Choroid plexus epithelial cell (primary cell): ENCODE measurements at regions not wholly inside any gene's neighbourhood (a gene's known extent, or its start where the extent isn't known, plus 50 kb on each side); places are given as distances from the start of the nearest gene placed in this dataset.
"Not testable (repeated sequence)": the region's sequence is repeated elsewhere in the genome, so short reads cannot be mapped to it uniquely, and the experiment has no call there.

Experiments used
- DNase-seq: peaks from one replicate; pipeline ENCODE4 v3.0.0-alpha.2; 2010; ENCODE audit warnings: low read depth
- H3K4me3 ChIP-seq: 2 replicates; pipeline ENCODE4 v1.5.1; 2011; ENCODE audit warnings: low read depth, mild to moderate bottlenecking, control low read depth, low read length, moderate library complexity
- TF ChIP-seq, protein P1 (sequence below): conservative IDR thresholded peaks from 2 replicates; pipeline ENCODE4 v1.5.1; 2011; ENCODE audit warnings: low read depth, mild to moderate bottlenecking, control low read depth, inconsistent platforms, low read length, moderate library complexity

DNA sequence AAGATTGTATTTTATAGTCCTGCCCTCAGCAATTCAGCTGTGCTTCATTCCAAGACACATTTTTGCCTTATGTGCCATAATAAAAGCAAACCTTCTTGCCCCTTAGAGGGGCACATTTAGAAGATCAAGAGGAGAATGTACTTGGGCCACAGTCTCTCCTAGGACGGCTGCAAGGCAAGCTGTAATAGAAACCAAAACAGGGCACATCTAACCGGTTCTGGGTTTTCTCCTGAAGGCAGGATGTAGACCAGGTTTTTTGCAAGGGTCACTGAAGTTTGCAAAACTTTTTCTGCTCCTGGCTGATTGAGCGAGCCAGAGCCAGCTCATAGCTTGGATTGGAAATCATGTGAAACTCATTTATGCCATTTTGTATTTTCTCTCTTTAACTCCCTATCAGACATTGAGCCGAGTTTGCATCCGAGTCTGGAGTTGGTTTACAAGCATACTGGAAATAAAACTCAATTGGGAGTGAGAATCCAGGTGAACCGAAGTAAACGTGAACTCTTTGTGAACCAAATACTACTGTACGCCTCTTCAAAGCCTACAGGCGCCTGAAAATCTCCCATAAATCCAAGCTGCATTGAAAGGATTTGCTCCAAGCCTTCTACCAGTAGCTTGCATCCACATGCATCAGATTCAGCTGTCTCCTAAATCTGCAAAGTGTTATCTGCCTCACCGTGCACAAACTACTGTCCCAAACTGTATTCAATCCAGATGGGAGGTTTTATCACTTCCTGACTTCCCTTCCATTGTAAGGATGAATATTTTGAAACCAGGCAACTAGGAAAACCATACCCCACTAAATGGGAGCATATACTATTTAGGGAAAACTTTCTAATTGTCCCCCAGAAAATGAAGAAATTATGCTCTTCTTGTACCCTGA is 60.9 kb upstream of the TSC22D2 start:
- DNase-seq = peak; percentile 53
- TF ChIP-seq, protein P1, sequence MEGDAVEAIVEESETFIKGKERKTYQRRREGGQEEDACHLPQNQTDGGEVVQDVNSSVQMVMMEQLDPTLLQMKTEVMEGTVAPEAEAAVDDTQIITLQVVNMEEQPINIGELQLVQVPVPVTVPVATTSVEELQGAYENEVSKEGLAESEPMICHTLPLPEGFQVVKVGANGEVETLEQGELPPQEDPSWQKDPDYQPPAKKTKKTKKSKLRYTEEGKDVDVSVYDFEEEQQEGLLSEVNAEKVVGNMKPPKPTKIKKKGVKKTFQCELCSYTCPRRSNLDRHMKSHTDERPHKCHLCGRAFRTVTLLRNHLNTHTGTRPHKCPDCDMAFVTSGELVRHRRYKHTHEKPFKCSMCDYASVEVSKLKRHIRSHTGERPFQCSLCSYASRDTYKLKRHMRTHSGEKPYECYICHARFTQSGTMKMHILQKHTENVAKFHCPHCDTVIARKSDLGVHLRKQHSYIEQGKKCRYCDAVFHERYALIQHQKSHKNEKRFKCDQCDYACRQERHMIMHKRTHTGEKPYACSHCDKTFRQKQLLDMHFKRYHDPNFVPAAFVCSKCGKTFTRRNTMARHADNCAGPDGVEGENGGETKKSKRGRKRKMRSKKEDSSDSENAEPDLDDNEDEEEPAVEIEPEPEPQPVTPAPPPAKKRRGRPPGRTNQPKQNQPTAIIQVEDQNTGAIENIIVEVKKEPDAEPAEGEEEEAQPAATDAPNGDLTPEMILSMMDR = no peak
- no peak overlapping the region for H3K4me3 ChIP-seq

DNA sequence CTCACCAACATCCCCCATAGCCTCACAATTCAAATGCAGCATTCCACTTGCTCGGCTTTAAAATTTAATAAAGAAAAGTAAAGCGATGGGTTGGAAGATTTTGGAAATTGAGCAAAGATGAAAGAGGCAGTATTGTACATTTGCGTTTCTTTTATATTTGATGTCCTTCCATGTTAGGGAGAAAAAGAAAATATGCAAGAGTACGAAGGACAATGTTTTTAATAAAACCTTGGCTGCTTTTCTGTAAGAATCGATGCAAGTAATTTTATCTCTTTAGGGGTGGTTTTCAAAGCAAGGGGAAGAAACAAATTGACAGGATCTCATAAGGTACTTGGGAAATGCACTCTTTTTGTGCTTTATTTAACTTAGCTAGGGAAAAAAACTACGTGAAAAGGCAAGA is 61.8 kb upstream of the TSC22D2 start:
- no peak for DNase-seq
- TF ChIP-seq, protein P1 = no peak
- no peak overlapping the region for H3K4me3 ChIP-seq

DNA sequence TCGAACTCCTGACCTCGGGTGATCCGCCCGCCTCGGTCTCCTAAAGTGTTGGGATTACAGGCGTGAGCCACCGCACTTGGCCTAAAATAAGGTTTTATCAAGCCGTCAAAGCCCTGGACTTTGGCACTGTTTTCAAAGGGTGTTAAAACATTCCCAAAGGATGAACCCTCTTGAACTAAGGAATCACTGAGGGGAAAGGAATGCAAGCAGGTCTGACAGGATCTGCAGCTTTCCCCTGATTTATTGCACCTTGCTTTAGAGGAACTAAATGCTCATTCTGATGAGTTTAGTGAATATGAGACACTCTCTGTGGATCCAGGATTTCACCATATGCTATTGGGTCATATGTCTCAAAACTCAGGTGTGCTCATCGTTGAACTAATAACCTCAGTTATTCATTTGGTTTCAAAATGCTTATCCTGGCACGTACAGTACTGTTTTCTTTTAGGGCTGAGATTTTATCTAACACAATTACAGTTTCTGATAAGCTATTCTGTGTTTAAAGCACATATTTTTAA is 63.0 kb upstream of the TSC22D2 start:
- TF ChIP-seq, protein P1 = no peak
- DNase-seq = no peak
- no peak overlapping the region for H3K4me3 ChIP-seq

DNA sequence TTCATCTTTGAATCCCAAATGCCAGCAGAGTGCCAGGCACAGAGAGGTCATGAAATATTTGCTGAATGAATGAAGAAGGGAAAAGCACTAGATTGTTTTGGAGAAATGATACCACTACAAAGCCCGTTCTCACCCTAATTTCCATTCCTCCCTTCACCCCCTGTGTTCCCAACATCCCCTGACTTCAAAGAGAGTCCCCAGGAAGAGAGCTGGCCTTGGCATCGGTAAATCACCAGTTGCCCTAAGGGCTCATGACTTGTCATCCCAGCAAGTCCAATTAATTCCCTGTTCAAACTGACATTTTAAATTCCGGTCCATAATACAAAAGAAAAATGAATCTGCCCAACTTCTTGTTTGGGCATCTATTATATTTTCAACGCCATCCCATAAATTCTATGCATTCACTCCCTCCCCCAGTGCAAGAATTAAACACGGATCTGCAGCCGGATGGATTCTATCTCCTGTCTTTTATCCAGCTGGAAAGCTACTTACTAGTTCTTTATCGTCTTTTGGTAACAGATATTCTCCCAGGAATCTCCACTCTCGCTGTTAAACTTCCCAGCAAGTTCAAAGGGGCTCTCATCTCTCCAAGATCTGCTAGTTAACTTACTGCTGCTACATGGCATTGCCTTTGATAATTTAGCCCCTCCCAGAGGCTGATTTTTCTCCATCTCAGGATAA is 63.9 kb upstream of the TSC22D2 start:
- TF ChIP-seq, protein P1 = no peak
- no peak overlapping the region for H3K4me3 ChIP-seq
- DNase-seq = no peak

DNA sequence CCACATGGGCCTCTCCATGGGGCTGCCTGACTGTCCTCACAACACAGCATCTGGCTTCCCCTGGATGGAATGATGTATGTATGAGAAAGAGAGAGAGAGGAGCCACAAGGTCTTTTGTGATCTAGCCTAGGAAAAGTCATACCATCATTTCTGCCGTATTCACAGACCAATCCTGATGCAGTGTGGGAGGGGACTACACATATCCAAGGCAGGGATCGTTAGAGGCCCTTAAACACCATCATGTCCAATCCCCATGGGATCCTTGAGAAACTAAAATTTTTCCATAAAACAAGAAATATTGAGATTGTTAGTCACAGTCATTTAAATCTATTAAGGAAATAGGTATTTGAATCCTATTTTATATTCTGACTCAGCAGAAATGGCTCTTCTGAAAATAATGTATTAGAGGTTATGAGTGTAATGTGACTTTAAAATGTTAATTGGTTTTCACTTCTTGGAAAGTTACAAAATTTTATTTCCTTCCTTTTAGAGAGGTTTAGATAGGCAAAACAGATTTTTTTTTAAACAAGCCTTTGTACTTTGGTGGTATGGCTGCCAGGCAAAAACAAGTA is 65.1 kb upstream of the TSC22D2 start:
- H3K4me3 ChIP-seq = no peak overlapping the region
- TF ChIP-seq, protein P1 = no peak
- DNase-seq = no peak

DNA sequence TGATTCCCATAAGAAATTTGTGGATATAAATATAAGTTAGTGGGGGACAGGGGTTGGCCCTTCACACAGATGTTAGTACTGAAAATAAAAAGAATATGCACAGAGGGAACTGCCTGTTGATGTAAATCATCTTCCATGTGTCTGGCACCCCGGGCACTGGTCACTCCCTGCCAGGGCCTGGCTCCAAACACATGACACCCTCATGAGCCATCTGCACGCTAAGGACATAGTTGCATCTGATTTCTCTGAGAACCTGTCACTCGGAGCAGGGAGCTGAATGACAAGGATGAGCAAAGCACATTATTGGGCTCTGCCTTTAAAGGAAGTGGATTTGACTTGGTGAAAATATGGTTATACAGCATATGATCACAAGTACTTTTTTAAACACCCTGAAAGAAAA is 66.2 kb upstream of the TSC22D2 start:
- no peak overlapping the region for H3K4me3 ChIP-seq
- DNase-seq = no peak
- TF ChIP-seq, protein P1 = no peak

DNA sequence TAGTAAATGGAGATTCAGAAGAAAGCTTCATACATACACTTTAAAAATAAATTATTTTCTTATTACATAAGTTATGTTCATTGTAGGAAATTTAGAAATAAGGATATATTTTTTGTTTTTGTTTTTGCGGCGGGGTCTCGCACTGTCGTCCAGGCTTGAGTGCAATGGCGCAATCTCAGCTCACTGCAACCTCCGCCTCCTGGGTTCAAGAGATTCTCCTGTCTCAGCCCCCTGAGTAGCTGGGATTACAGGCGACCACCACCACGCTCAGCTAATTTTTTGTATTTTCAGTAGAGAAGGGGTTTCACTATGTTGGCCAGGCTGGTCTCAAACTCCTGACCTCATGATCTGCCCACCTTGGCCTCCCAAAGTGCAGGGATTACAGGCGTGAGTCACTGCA is 71.7 kb upstream of the TSC22D2 start:
- DNase-seq, H3K4me3 ChIP-seq: not testable (repeated sequence)
